SU-DHL-6 (cell line): ENCODE measurements at regions not wholly inside any gene's neighbourhood (a gene's known extent, or its start where the extent isn't known, plus 50 kb on each side); places are given as distances from the start of the nearest gene placed in this dataset.

Experiments
- H2AFZ ChIP-seq: fragments of 200-600 bp; sonication (generic); 2 replicates; pipeline ENCODE4 v1.6.1; 2014; ENCODE audit warnings: low read depth, mild to moderate bottlenecking, moderate library complexity, mixed read lengths, antibody characterized with exemption, low read length; ENCODE audit not compliant: severe bottlenecking
- H3F3A ChIP-seq: fragments of 200-600 bp; shearing (Covaris generic); 2 replicates; pipeline ENCODE4 v1.6.0; 2016; ENCODE audit warnings: antibody characterized with exemption, mild to moderate bottlenecking; ENCODE audit not compliant: insufficient read depth
- H3K27ac ChIP-seq: fragments of 200-600 bp; sonication (generic); 2 replicates; pipeline ENCODE4 v1.5.1; 2016; ENCODE audit warnings: low read depth, mild to moderate bottlenecking, low read length, moderate library complexity, mixed read lengths
- H3K27me3 ChIP-seq: fragments of 200-600 bp; sonication (generic), shearing (Covaris generic); 2 replicates; pipeline ENCODE4 v1.6.0; 2014; ENCODE audit warnings: mild to moderate bottlenecking, low read length
- H3K36me3 ChIP-seq: fragments of 200-600 bp; sonication (generic); 2 replicates; pipeline ENCODE4 v1.6.1; 2014; ENCODE audit warnings: mild to moderate bottlenecking, low read length, mixed read lengths
- H3K4me2 ChIP-seq: fragments of 300-600, 200-600 bp; shearing (Covaris generic), sonication (generic); 2 replicates; pipeline ENCODE4 v1.6.0; 2014; ENCODE audit warnings: low read length, low read depth, mild to moderate bottlenecking; ENCODE audit not compliant: poor library complexity, severe bottlenecking
- H3K4me3 ChIP-seq: fragments of 200-600 bp; sonication (generic); 2 replicates; pipeline ENCODE4 v1.5.1; 2014; ENCODE audit warnings: antibody characterized with exemption, low read length, mild to moderate bottlenecking, mixed read lengths; ENCODE audit not compliant: insufficient read depth, poor library complexity, severe bottlenecking
- H3K79me2 ChIP-seq: fragments of 200-600 bp; sonication (generic); 2 replicates; pipeline ENCODE4 v1.6.1; 2014; ENCODE audit warnings: mild to moderate bottlenecking, low read length, moderate library complexity; ENCODE audit not compliant: insufficient read depth
- H3K9ac ChIP-seq: fragments of 200-600 bp; sonication (generic); 2 replicates; pipeline ENCODE4 v1.7.0; 2014; ENCODE audit warnings: mild to moderate bottlenecking, low read length
- H3K9me2 ChIP-seq: fragments of 200-600 bp; sonication (generic); replicated peaks from 2 replicates; pipeline ENCODE4 v1.6.1; 2014; ENCODE audit warnings: low read length; ENCODE audit not compliant: insufficient read depth
- H3K9me3 ChIP-seq: fragments of 200-600 bp; sonication (generic); 2 replicates; pipeline ENCODE4 v1.6.1; 2014; ENCODE audit warnings: low read length, mixed read lengths; ENCODE audit not compliant: insufficient read depth
- H4K20me1 ChIP-seq: fragments of 200-600 bp; sonication (generic); 2 replicates; pipeline ENCODE4 v1.6.1; 2014; ENCODE audit warnings: low read depth, mild to moderate bottlenecking, antibody characterized with exemption, low read length, moderate library complexity, mixed read lengths
- CTCF ChIP-seq: fragments of 200-600 bp; sonication (generic); IDR thresholded peaks from one replicate; pipeline ENCODE4 v1.5.1; 2017; ENCODE audit warnings: antibody characterized with exemption, mild to moderate bottlenecking, low read length, moderate library complexity; ENCODE audit not compliant: insufficient read depth, poor library complexity, severe bottlenecking
- EZH2phosphoT487 ChIP-seq: fragments of 200-600 bp; sonication (generic), shearing (Covaris generic); conservative IDR thresholded peaks from 2 replicates; pipeline ENCODE4 v1.6.1; 2018; ENCODE audit warnings: mild to moderate bottlenecking, antibody characterized with exemption, low read length, moderate library complexity, mixed read lengths

- Histone ChIP-seq H3K27ac (no peak overlapping the region), H3K36me3 (no peaks in the 10 kb centered on the region), H3K9ac (no peak overlapping the region), H2AFZ (no peak overlapping the region), H3K4me3 (no peak overlapping the region), H3K9me2 (no peaks in the 10 kb centered on the region), H3K4me2 (no peak overlapping the region), H3K79me2 (no peaks in the 10 kb centered on the region), H3K9me3 (no peaks in the 10 kb centered on the region), H3F3A (no peaks in the 10 kb centered on the region), H3K27me3 (no peaks in the 10 kb centered on the region), H4K20me1 (no peaks in the 10 kb centered on the region)
- TF ChIP-seq EZH2phosphoT487 (no peak), CTCF (no peak)
Measured at GRCh38 chr4:138104284-138104680, 137.9 kb downstream of the SLC7A11 start.

GRCh38 chr4:138103597-138104283 is 138.4 kb downstream of the SLC7A11 start:
- no peak overlapping the region for H3K27ac ChIP-seq
- H4K20me1 ChIP-seq, result no peaks in the 10 kb centered on the region
- no peak for TF ChIP-seq CTCF
- no peak for TF ChIP-seq EZH2phosphoT487
- H3K79me2 ChIP-seq, result no peaks in the 10 kb centered on the region
- no peak overlapping the region for H3K9ac ChIP-seq
- H3F3A ChIP-seq, result no peaks in the 10 kb centered on the region
- H3K4me3 ChIP-seq, result no peak overlapping the region
- no peaks in the 10 kb centered on the region for H3K27me3 ChIP-seq
- H3K4me2 ChIP-seq, result no peak overlapping the region
- no peaks in the 10 kb centered on the region for H3K9me2 ChIP-seq
- H3K36me3 ChIP-seq, result no peaks in the 10 kb centered on the region
- H3K9me3 ChIP-seq, result no peaks in the 10 kb centered on the region
- no peak overlapping the region for H2AFZ ChIP-seq

- H2AFZ ChIP-seq, result no peak overlapping the region
- H3K9me2 ChIP-seq, result no peaks in the 10 kb centered on the region
- H3K4me2 ChIP-seq, result no peak overlapping the region
- no peak overlapping the region for H3K9ac ChIP-seq
- H3K27ac ChIP-seq, result no peak overlapping the region
- H3K79me2 ChIP-seq, result no peaks in the 10 kb centered on the region
- H3K27me3 ChIP-seq, result no peaks in the 10 kb centered on the region
- H3K36me3 ChIP-seq, result no peaks in the 10 kb centered on the region
- H3K4me3 ChIP-seq, result no peak overlapping the region
- no peaks in the 10 kb centered on the region for H4K20me1 ChIP-seq
- TF ChIP-seq EZH2phosphoT487 (no peak), CTCF (no peak)
- H3F3A ChIP-seq, result no peaks in the 10 kb centered on the region
- no peaks in the 10 kb centered on the region for H3K9me3 ChIP-seq
Measured at GRCh38 chr4:138099385-138099784, 142.8 kb downstream of the SLC7A11 start.
